ENCODE measurements at regions not wholly inside any gene's neighbourhood (a gene's known extent, or its start where the extent isn't known, plus 50 kb on each side); places are given as distances from the start of the nearest gene placed in this dataset.

DNA sequence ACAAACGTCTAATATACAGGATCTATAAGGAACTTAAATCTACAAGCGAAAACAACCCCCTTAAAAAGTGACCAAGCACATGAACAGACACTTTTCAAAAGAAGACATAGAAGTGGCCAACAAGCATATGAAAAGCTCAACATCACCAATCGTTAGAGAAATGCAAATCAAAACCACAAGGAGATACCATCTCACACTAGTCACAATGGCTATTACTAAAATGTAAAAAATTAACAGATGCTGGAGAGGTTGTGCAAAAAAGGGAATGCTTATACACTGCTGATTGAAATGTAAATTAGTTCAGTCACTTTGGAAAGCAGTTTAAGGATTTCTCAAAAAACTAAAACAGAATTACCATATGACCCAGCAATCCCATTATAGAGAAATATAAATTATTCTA lies 1148.5 kb upstream of the FAM98A start:
- TF ChIP-seq POLR2A (IDR thresholded peaks at IDR 0.05): no peak
- TF ChIP-seq, protein P1, sequence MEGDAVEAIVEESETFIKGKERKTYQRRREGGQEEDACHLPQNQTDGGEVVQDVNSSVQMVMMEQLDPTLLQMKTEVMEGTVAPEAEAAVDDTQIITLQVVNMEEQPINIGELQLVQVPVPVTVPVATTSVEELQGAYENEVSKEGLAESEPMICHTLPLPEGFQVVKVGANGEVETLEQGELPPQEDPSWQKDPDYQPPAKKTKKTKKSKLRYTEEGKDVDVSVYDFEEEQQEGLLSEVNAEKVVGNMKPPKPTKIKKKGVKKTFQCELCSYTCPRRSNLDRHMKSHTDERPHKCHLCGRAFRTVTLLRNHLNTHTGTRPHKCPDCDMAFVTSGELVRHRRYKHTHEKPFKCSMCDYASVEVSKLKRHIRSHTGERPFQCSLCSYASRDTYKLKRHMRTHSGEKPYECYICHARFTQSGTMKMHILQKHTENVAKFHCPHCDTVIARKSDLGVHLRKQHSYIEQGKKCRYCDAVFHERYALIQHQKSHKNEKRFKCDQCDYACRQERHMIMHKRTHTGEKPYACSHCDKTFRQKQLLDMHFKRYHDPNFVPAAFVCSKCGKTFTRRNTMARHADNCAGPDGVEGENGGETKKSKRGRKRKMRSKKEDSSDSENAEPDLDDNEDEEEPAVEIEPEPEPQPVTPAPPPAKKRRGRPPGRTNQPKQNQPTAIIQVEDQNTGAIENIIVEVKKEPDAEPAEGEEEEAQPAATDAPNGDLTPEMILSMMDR (IDR thresholded peaks at IDR 0.05): no peak
- TF ChIP-seq EP300 (IDR thresholded peaks at IDR 0.05): no peak
- WGBS, 2 donors: 55 to 82% methylated on average over 3 of the region's 3 CpGs

GRCh38 chr2:34738691-34739090 lies 1139.6 kb upstream of the FAM98A start:
- Histone ChIP-seq H3K36me3 (no peaks in the 10 kb centered on the region), H3K27me3 (no peaks in the 10 kb centered on the region), H3K4me1 (no peaks in the 10 kb centered on the region), H3K4me3 (no peak overlapping the region), H3K9me3 (no peaks in the 10 kb centered on the region), H3K27ac (no peak overlapping the region)
- TF ChIP-seq POLR2A (IDR thresholded peaks at IDR 0.05) (no peak), EP300 (IDR thresholded peaks at IDR 0.05) (no peak)
- TF ChIP-seq, protein P1 (IDR thresholded peaks at IDR 0.05): no peak
- no peak for DNase-seq (ENCODE audit: low spot score in 2 of 2)
- 48 to 72% methylated on average over 3 of the region's 3 CpGs for whole genome bisulfite sequencing, 2 donors

More for the DNA sequence above, 1148.5 kb upstream of the FAM98A start:
- no peak overlapping the region for H3K4me3 ChIP-seq
- H3K36me3 ChIP-seq: no peaks in the 10 kb centered on the region
- no peak for DNase-seq (ENCODE audit: low spot score in 2 of 2)
- no peaks in the 10 kb centered on the region for H3K27me3 ChIP-seq
- H3K27ac ChIP-seq: no peak overlapping the region
- H3K4me1 ChIP-seq: no peaks in the 10 kb centered on the region
- peaks cover 0 to 14% (median 0%) of the 10 kb centered on the region in 4 donors for H3K9me3 ChIP-seq

- H3K27me3 ChIP-seq: no peaks in the 10 kb centered on the region
- no peak for TF ChIP-seq POLR2A (IDR thresholded peaks at IDR 0.05)
Observed at GRCh38 chr2:34737146-34737545, 1138.0 kb upstream of the FAM98A start.

GRCh38 chr2:34736482-34736881 lies 1137.4 kb upstream of the FAM98A start:
- TF ChIP-seq EP300 (IDR thresholded peaks at IDR 0.05) (no peak), POLR2A (IDR thresholded peaks at IDR 0.05) (no peak)
- TF ChIP-seq, protein P1 (IDR thresholded peaks at IDR 0.05): no peak
- Histone ChIP-seq H3K9me3 (no peaks in the 10 kb centered on the region), H3K27ac (no peak overlapping the region), H3K27me3 (no peaks in the 10 kb centered on the region), H3K4me1 (no peaks in the 10 kb centered on the region), H3K4me3 (no peak overlapping the region), H3K36me3 (no peaks in the 10 kb centered on the region)
- 70 to 84% methylated on average over 2 of the region's 2 CpGs for WGBS, 2 donors
- no peak for DNase-seq (ENCODE audit: low spot score in 2 of 2)

More at GRCh38 chr2:34737146-34737545, 1138.0 kb upstream of the FAM98A start:
- Histone ChIP-seq H3K27ac (no peak overlapping the region), H3K9me3 (no peaks in the 10 kb centered on the region), H3K4me3 (no peak overlapping the region), H3K36me3 (no peaks in the 10 kb centered on the region), H3K4me1 (no peaks in the 10 kb centered on the region)
- DNase-seq (ENCODE audit: low spot score in 2 of 2): no peak
- 70 to 71% methylated on average over 3 of the region's 3 CpGs for WGBS, 2 donors

DNA sequence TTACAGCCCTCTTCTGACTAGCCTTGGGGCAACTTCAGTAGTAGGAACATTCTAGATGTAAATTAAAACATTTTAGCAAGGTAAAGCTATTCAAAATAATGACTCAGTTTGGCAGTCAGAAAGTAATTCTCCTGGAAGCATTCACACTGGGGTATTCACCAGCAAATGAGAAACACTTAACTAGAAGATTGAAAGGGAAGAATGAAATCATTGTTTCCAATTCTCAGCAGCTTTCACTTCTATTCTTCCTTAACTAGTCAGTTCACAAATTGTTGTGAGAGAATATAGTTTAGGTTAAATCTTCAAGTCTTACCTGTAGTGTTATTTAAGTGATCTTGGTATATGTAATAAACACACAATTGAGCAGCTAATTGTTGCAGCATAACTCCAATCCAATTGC lies 1135.6 kb upstream of the FAM98A start:
- no peak overlapping the region for H3K27ac ChIP-seq
- no peak for DNase-seq (ENCODE audit: low spot score in 2 of 2)
- TF ChIP-seq, protein P1 (IDR thresholded peaks at IDR 0.05): no peak
- no peak for TF ChIP-seq EP300 (IDR thresholded peaks at IDR 0.05)
- TF ChIP-seq POLR2A (IDR thresholded peaks at IDR 0.05): no peak
- no peaks in the 10 kb centered on the region for H3K36me3 ChIP-seq
- no peak overlapping the region for H3K4me3 ChIP-seq
- no peaks in the 10 kb centered on the region for H3K4me1 ChIP-seq
- no peaks in the 10 kb centered on the region for H3K9me3 ChIP-seq
- H3K27me3 ChIP-seq: no peaks in the 10 kb centered on the region

DNA sequence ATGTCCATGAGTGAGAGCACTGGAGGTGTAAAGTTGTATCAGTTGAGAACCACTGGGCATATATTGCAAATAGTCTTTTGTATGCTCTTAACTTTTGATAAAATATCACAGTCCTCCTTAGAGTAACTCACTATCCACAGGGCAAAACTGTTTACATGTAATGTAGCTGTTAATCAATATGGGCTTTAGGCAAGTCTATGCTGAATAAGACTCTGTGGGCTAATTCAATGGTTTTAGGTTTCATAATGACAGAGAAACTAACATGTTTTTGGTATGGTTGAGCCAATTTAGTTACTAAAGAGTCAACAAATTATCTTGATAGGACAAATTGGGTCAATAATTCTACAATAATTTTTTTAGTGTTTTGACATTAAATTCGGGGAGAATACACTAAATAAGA lies 1134.9 kb upstream of the FAM98A start:
- Histone ChIP-seq H3K27me3 (no peaks in the 10 kb centered on the region), H3K9me3 (no peaks in the 10 kb centered on the region), H3K4me1 (no peaks in the 10 kb centered on the region), H3K36me3 (no peaks in the 10 kb centered on the region), H3K4me3 (no peak overlapping the region), H3K27ac (no peak overlapping the region)
- 78 to 79% methylated on average over 1 of the region's 1 CpG for WGBS, 2 donors
- no peak for TF ChIP-seq EP300 (IDR thresholded peaks at IDR 0.05)
- DNase-seq (ENCODE audit: low spot score in 2 of 2): no peak

Measured in tibial nerve (tissue), 4 donors.